SK-N-SH (cell line): ENCODE measurements at regions not wholly inside any gene's neighbourhood (a gene's known extent, or its start where the extent isn't known, plus 50 kb on each side); places are given as distances from the start of the nearest gene placed in this dataset.

ENCODE experiments used
- CTCF ChIA-PET: fragments of 300-600, 350-600 bp; formaldehyde crosslinking; extraction: SDS; loops from one replicate; lab custom pipeline; 2021; lab: Yijun Ruan, JAX
- POLR2A ChIA-PET: fragments of 350-600 bp; sonication (Branson Sonifier 250); formaldehyde crosslinking; extraction: SDS; loops from one replicate; lab custom pipeline; 2020; ENCODE audit warnings: antibody characterized with exemption, inconsistent platforms; lab: Yijun Ruan, JAX
- DNase-seq: peaks from one replicate; pipeline ENCODE4 v3.0.0; 2012
- H2AFZ ChIP-seq: fragments of 200-600 bp; sonication (generic); 2 replicates; pipeline ENCODE4 v1.8.1; 2016; ENCODE audit warnings: antibody characterized with exemption, mild to moderate bottlenecking, low read depth
- H3F3A ChIP-seq: fragments of 200-600 bp; sonication (generic); replicated peaks from 2 replicates; pipeline ENCODE3; 2016; ENCODE audit warnings: antibody characterized with exemption, mild to moderate bottlenecking; ENCODE audit not compliant: insufficient read depth
- H3K27ac ChIP-seq, 2 experiments: fragments of 200-500 bp in 1 of 2; fragments of 200-600 bp in 1 of 2; sonication (Bioruptor generic) in 1 of 2; sonication (generic), shearing (Covaris generic) in 1 of 2; 2 replicates each; pipeline versions ENCODE4 v1.5.1 to v1.6.1; 2014 to 2016; ENCODE audit warnings: low read depth in 2 of 2, inconsistent platforms in 1 of 2, low read length in 1 of 2, mild to moderate bottlenecking in 1 of 2, mixed read lengths in 1 of 2
- H3K27me3 ChIP-seq: fragments of 200-600 bp; sonication (generic), shearing (Covaris generic); 2 replicates; pipeline ENCODE4 v1.6.1; 2016; ENCODE audit warnings: mixed run types; ENCODE audit not compliant: insufficient read depth
- H3K36me3 ChIP-seq, 2 experiments: fragments of 200-500 bp in 1 of 2; fragments of 200-600 bp in 1 of 2; sonication (Bioruptor generic) in 1 of 2; sonication (generic) in 1 of 2; replicated peaks in 1 of 2; 2 replicates each; pipeline versions ENCODE3 to v1.5.1; 2014 to 2016; ENCODE audit warnings: low read length in 1 of 2, mild to moderate bottlenecking in 1 of 2; ENCODE audit not compliant: insufficient read depth in 2 of 2, control insufficient read depth in 1 of 2
- H3K4me1 ChIP-seq, 2 experiments: fragments of 200-500 bp in 1 of 2; fragments of 200-600 bp in 1 of 2; sonication (Bioruptor generic) in 1 of 2; sonication (generic), shearing (Covaris generic) in 1 of 2; 2 replicates each; pipeline versions ENCODE4 v1.5.1 to v1.6.1; 2014 to 2016; ENCODE audit warnings: low read depth in 1 of 2, low read length in 1 of 2, mixed run types in 1 of 2; ENCODE audit not compliant: insufficient read depth in 2 of 2, control insufficient read depth in 1 of 2
- H3K4me2 ChIP-seq: fragments of 200-600 bp; sonication (generic), shearing (Covaris generic); 2 replicates; pipeline ENCODE4 v1.6.1; 2017; ENCODE audit warnings: mixed run types
- H3K4me3 ChIP-seq, 2 experiments: fragments of 200-500 bp in 1 of 2; fragments of 200-600 bp in 1 of 2; sonication (Bioruptor generic) in 1 of 2; sonication (generic), shearing (Covaris generic) in 1 of 2; 2 replicates each; pipeline versions ENCODE4 v1.5.1 to v1.8.1; 2014 to 2016; ENCODE audit warnings: low read depth in 2 of 2, inconsistent platforms in 1 of 2, low read length in 1 of 2, mild to moderate bottlenecking in 1 of 2, mixed read lengths in 1 of 2, moderate library complexity in 1 of 2
- H3K79me2 ChIP-seq: fragments of 200-600 bp; sonication (generic); 2 replicates; pipeline ENCODE4 v1.8.1; 2017; ENCODE audit warnings: mild to moderate bottlenecking; ENCODE audit not compliant: insufficient read depth
- H3K9ac ChIP-seq: fragments of 200-600 bp; sonication (generic); 2 replicates; pipeline ENCODE4 v1.6.1; 2017; ENCODE audit warnings: mixed run types
- H3K9me2 ChIP-seq: fragments of 200-600 bp; sonication (generic); 2 replicates; pipeline ENCODE4 v1.6.1; 2017; ENCODE audit warnings: mixed run types
- H3K9me3 ChIP-seq: fragments of 200-600 bp; sonication (generic); 2 replicates; pipeline ENCODE4 v1.6.1; 2017; ENCODE audit warnings: mixed run types, mild to moderate bottlenecking, moderate library complexity
- H4K20me1 ChIP-seq: fragments of 200-600 bp; sonication (generic); 2 replicates; pipeline ENCODE4 v1.6.1; 2017; ENCODE audit warnings: mild to moderate bottlenecking, mixed run types; ENCODE audit not compliant: insufficient read depth
- CHD2 ChIP-seq: fragments of 150-350 bp; IDR thresholded peaks from 2 replicates; pipeline ENCODE4 v1.6.1; 2018; ENCODE audit warnings: low read length; ENCODE audit not compliant: partially characterized antibody
- ELF1 ChIP-seq: IDR thresholded peaks from 2 replicates; pipeline ENCODE4 v1.4.0; 2012
- FOXJ3 ChIP-seq: sonication (generic); formaldehyde crosslinking; IDR thresholded peaks from 2 replicates; pipeline ENCODE4 v1.5.1; 2020; ENCODE audit warnings: mild to moderate bottlenecking, missing genetic modification reagents
- FOXM1 ChIP-seq: IDR thresholded peaks from 2 replicates; pipeline ENCODE4 v1.4.0; 2012; ENCODE audit warnings: low read depth, mild to moderate bottlenecking
- GABPA ChIP-seq: IDR thresholded peaks from 2 replicates; pipeline ENCODE4 v1.4.0; 2012; ENCODE audit warnings: low read depth, mild to moderate bottlenecking
- JUND ChIP-seq: IDR thresholded peaks from 2 replicates; pipeline ENCODE4 v1.4.0; 2012
- MAX ChIP-seq: IDR thresholded peaks from 2 replicates; pipeline ENCODE4 v1.4.0; 2012; ENCODE audit warnings: low read depth
- NRF1 ChIP-seq: IDR thresholded peaks from 2 replicates; pipeline ENCODE4 v1.6.1; 2012; ENCODE audit warnings: low read depth, mild to moderate bottlenecking, low read length
- PBX3 ChIP-seq: IDR thresholded peaks from 2 replicates; pipeline ENCODE4; 2012
- REST ChIP-seq: IDR thresholded peaks from 2 replicates; pipeline ENCODE4 v1.6.1; 2012; ENCODE audit warnings: mild to moderate bottlenecking, low read depth, low read length, moderate library complexity
- RFX5 ChIP-seq: IDR thresholded peaks from 2 replicates; pipeline ENCODE4 v1.6.1; 2012; ENCODE audit warnings: mild to moderate bottlenecking, improper control_type of control experiment, low read length
- YY1 ChIP-seq: IDR thresholded peaks from 2 replicates; pipeline ENCODE4 v1.4.0; 2012; ENCODE audit warnings: low read depth, mild to moderate bottlenecking
- WGBS: methylation state at CpG from one replicate; pipeline ENCODE4 v1.1.6; 2017; ENCODE audit warnings: low lambda C conversion rate; 5-methylcytosine and 5-hydroxymethylcytosine counted together
- TF ChIP-seq, protein P1 (sequence below): fragments of 150-350 bp; IDR thresholded peaks from 2 replicates; pipeline ENCODE4 v1.6.1; 2016; ENCODE audit warnings: mild to moderate bottlenecking, low read depth, low read length
- TF ChIP-seq, protein P2 (sequence below): fragments of 150-350 bp; IDR thresholded peaks from 2 replicates; pipeline ENCODE4 v1.6.1; 2017; ENCODE audit warnings: antibody characterized with exemption, low read length, low read depth, borderline replicate concordance

DNA sequence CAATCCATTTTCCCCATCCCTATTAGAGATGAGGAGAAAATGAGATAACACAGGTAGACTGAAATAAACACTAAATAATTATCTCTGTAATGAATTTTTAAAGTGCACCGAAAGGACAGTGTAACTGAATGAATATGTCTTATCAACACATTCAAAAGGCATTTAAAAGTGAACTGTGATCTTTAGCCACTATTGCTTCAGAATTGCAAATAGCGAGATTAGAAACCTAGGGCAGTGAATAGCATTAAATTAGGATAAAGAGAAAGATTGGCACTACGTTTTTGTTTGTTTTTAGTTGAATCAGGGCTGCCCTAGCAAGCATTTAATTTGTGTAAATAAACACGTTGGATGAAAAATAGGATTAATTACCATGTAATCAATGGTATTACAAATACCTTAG, 537.5 kb downstream of the ELAVL2 start:
- Histone ChIP-seq H3K9me2 (no peaks in the 10 kb centered on the region), H3K79me2 (no peaks in the 10 kb centered on the region), H2AFZ (no peak overlapping the region), H3K27me3 (no peaks in the 10 kb centered on the region), H3K4me1 (no peaks in the 10 kb centered on the region), H3K9me3 (no peaks in the 10 kb centered on the region), H3K27ac (no peak overlapping the region), H3K4me3 (no peak overlapping the region), H3K4me2 (no peak overlapping the region), H3K36me3 (no peaks in the 10 kb centered on the region), H4K20me1 (no peaks in the 10 kb centered on the region), H3F3A (no peaks in the 10 kb centered on the region), H3K9ac (no peak overlapping the region)
- TF ChIP-seq, protein P1, sequence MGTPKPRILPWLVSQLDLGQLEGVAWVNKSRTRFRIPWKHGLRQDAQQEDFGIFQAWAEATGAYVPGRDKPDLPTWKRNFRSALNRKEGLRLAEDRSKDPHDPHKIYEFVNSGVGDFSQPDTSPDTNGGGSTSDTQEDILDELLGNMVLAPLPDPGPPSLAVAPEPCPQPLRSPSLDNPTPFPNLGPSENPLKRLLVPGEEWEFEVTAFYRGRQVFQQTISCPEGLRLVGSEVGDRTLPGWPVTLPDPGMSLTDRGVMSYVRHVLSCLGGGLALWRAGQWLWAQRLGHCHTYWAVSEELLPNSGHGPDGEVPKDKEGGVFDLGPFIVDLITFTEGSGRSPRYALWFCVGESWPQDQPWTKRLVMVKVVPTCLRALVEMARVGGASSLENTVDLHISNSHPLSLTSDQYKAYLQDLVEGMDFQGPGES, result no peak
- TF ChIP-seq RFX5, result no peak
- no peak for TF ChIP-seq CHD2
- TF ChIP-seq NRF1, result no peak
- TF ChIP-seq FOXM1, result no peak
- TF ChIP-seq JUND, result no peak
- TF ChIP-seq FOXJ3 (CRISPR knock-in tag), result no peak
- no peak for TF ChIP-seq GABPA
- no peak for TF ChIP-seq MAX
- TF ChIP-seq REST, result no peak
- no peak for TF ChIP-seq PBX3
- TF ChIP-seq ELF1, result no peak
- ChIA-PET CTCF (no interaction called here), POLR2A (no interaction called here)
- no peak for DNase-seq
- 2% methylated on average over 4 of the region's 4 CpGs for WGBS

DNA sequence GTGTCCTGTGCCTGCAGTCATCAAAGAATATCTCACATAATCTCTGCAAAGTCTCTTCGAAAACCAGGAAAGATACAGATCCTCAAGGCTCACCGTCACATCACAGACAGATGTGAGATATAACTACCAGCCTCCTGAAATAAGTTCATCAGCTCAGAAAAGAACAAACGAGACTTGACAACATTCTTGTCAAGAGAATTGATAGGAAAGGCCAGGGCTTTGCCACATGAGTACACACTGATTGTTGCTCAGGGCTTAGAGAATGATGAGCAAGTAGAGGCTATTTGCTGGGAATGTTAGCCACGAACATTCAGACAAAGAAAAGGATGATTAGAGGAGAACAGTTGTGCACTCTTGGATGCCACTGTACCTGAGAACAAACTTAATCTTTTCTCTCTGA, 535.1 kb downstream of the ELAVL2 start:
- no peak overlapping the region for H3K9ac ChIP-seq
- no peak overlapping the region for H3K4me2 ChIP-seq
- no peaks in the 10 kb centered on the region for H3K4me1 ChIP-seq
- no peak for TF ChIP-seq JUND
- no peak for TF ChIP-seq YY1
- TF ChIP-seq, protein P2, sequence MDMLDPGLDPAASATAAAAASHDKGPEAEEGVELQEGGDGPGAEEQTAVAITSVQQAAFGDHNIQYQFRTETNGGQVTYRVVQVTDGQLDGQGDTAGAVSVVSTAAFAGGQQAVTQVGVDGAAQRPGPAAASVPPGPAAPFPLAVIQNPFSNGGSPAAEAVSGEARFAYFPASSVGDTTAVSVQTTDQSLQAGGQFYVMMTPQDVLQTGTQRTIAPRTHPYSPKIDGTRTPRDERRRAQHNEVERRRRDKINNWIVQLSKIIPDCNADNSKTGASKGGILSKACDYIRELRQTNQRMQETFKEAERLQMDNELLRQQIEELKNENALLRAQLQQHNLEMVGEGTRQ, result no peak
- H3F3A ChIP-seq, result no peaks in the 10 kb centered on the region
- H2AFZ ChIP-seq, result no peak overlapping the region
- WGBS, result 4% methylated on average over 4 of the region's 4 CpGs
- no peak for DNase-seq
- H3K79me2 ChIP-seq, result no peaks in the 10 kb centered on the region
- no peak overlapping the region for H3K27ac ChIP-seq
- ChIA-PET POLR2A (no interaction called here), CTCF (no interaction called here)
- H3K27me3 ChIP-seq, result no peaks in the 10 kb centered on the region
- no peaks in the 10 kb centered on the region for H3K9me2 ChIP-seq
- no peak overlapping the region for H3K4me3 ChIP-seq
- no peaks in the 10 kb centered on the region for H3K36me3 ChIP-seq
- no peaks in the 10 kb centered on the region for H4K20me1 ChIP-seq
- H3K9me3 ChIP-seq, result no peaks in the 10 kb centered on the region
